Liver (tissue), 8 donors: ENCODE measurements at regions not wholly inside any gene's neighbourhood (a gene's known extent, or its start where the extent isn't known, plus 50 kb on each side); places are given as distances from the start of the nearest gene placed in this dataset.
"Not testable (repeated sequence)": the region's sequence is repeated elsewhere in the genome, so short reads cannot be mapped to it uniquely, and the experiment has no call there.

ENCODE experiments used
- DNase-seq: peaks from one replicate; pipeline ENCODE4 v3.0.0-alpha.2; 2017; ENCODE audit warnings: low spot score
- H3K27ac ChIP-seq, 2 donors: one replicate each; pipeline ENCODE4 v1.7.0; 2013; ENCODE audit warnings: inconsistent platforms in 2 of 2, low read length in 2 of 2, control low read depth in 1 of 2, low read depth in 1 of 2, mild to moderate bottlenecking in 1 of 2
- H3K27me3 ChIP-seq, 4 donors: one replicate each; pipeline versions ENCODE4 v1.6.1 to v1.7.0; 2013; ENCODE audit warnings: low read length in 3 of 4, inconsistent platforms in 1 of 4, mild to moderate bottlenecking in 1 of 4, moderate library complexity in 1 of 4; ENCODE audit not compliant: control insufficient read depth in 4 of 4, insufficient read depth in 4 of 4
- H3K36me3 ChIP-seq, 4 donors: one replicate each; pipeline versions ENCODE4 v1.6.1 to v1.7.0; 2013; ENCODE audit warnings: low read length in 3 of 4, mild to moderate bottlenecking in 3 of 4, low read depth in 1 of 4, moderate library complexity in 1 of 4; ENCODE audit not compliant: control insufficient read depth in 4 of 4, insufficient read depth in 3 of 4
- H3K4me1 ChIP-seq, 4 donors: one replicate each; pipeline versions ENCODE4 v1.6.1 to v1.7.0; 2013; ENCODE audit warnings: low read length in 3 of 4, mild to moderate bottlenecking in 3 of 4, moderate library complexity in 1 of 4; ENCODE audit not compliant: control insufficient read depth in 4 of 4, insufficient read depth in 4 of 4
- H3K4me3 ChIP-seq, 3 donors: one replicate each; pipeline versions ENCODE4 v1.6.1 to v1.7.0; 2013; ENCODE audit warnings: low read length in 3 of 3, control low read depth in 1 of 3, low read depth in 1 of 3, mild to moderate bottlenecking in 1 of 3
- H3K9ac ChIP-seq, 2 donors: one replicate each; pipeline ENCODE4 v1.7.0; 2013; ENCODE audit warnings: low read length in 2 of 2, mild to moderate bottlenecking in 2 of 2, moderate library complexity in 2 of 2, control low read depth in 1 of 2, low read depth in 1 of 2
- H3K9me3 ChIP-seq, 4 donors: one replicate each; pipeline versions ENCODE4 v1.6.1 to v1.7.0; 2013; ENCODE audit warnings: low read length in 3 of 4; ENCODE audit not compliant: control insufficient read depth in 4 of 4
- EGR1 ChIP-seq, 2 donors: IDR thresholded peaks; 2 replicates each; pipeline ENCODE4 v1.6.1; 2016 to 2018; ENCODE audit warnings: antibody characterized with exemption in 2 of 2, low read depth in 2 of 2
- FOXA2 ChIP-seq: IDR thresholded peaks from 2 replicates; pipeline ENCODE4 v1.6.1; 2016; ENCODE audit warnings: antibody characterized with exemption
- GABPA ChIP-seq, 2 donors: IDR thresholded peaks in 1 of 2; conservative IDR thresholded peaks in 1 of 2; 2 replicates each; pipeline ENCODE4 v1.6.1; 2016; ENCODE audit warnings: antibody characterized with exemption in 2 of 2, mild to moderate bottlenecking in 1 of 2, moderate library complexity in 1 of 2
- HNF4A ChIP-seq, 2 donors: conservative IDR thresholded peaks; 2 replicates each; pipeline ENCODE4 v1.6.1; 2016; ENCODE audit warnings: antibody characterized with exemption in 2 of 2, mild to moderate bottlenecking in 2 of 2
- HNF4G ChIP-seq: IDR thresholded peaks from 2 replicates; pipeline ENCODE4 v1.6.1; 2016; ENCODE audit warnings: antibody characterized with exemption
- JUND ChIP-seq, 2 donors: IDR thresholded peaks; 2 replicates each; pipeline ENCODE4 v1.6.1; 2016; ENCODE audit warnings: antibody characterized with exemption in 2 of 2
- NR2F2 ChIP-seq: IDR thresholded peaks from 2 replicates; pipeline ENCODE4 v1.6.1; 2016; ENCODE audit warnings: antibody characterized with exemption
- RAD21 ChIP-seq, 2 donors: IDR thresholded peaks; 2 replicates each; pipeline ENCODE4 v1.6.1; 2016; ENCODE audit warnings: antibody characterized with exemption in 2 of 2, mild to moderate bottlenecking in 2 of 2
- REST ChIP-seq: IDR thresholded peaks from 2 replicates; pipeline ENCODE4 v1.6.1; 2016; ENCODE audit warnings: antibody characterized with exemption, mild to moderate bottlenecking
- RXRA ChIP-seq, 2 donors: IDR thresholded peaks; 2 replicates each; pipeline ENCODE4 v1.6.1; 2017 to 2018; ENCODE audit warnings: antibody characterized with exemption in 2 of 2, mild to moderate bottlenecking in 1 of 2
- SP1 ChIP-seq: IDR thresholded peaks from 2 replicates; pipeline ENCODE4 v1.6.1; 2018; ENCODE audit warnings: antibody characterized with exemption, mild to moderate bottlenecking
- TAF1 ChIP-seq: conservative IDR thresholded peaks from 2 replicates; pipeline ENCODE4 v1.6.1; 2016; ENCODE audit warnings: antibody characterized with exemption, mild to moderate bottlenecking
- YY1 ChIP-seq: IDR thresholded peaks from 2 replicates; pipeline ENCODE4 v1.6.1; 2016; ENCODE audit warnings: antibody characterized with exemption, mild to moderate bottlenecking
- WGBS: extraction: QIAGEN DNeasy Blood & Tissue Kit; methylation state at CpG from one replicate; pipeline ENCODE4 v1.1.7; 2013; 5-methylcytosine and 5-hydroxymethylcytosine counted together
- TF ChIP-seq, protein P1 (sequence below): IDR thresholded peaks from 2 replicates; pipeline ENCODE4 v1.6.1; 2016; ENCODE audit warnings: antibody characterized with exemption
- TF ChIP-seq, protein P2 (sequence below): fragments of 150-350 bp; IDR thresholded peaks from 2 replicates; pipeline ENCODE4 v1.5.1; 2017; ENCODE audit warnings: improper control_type of control experiment, low read depth, low read length; ENCODE audit not compliant: missing input control
- TF ChIP-seq, protein P3 (sequence below): IDR thresholded peaks from 2 replicates; pipeline ENCODE4 v1.6.1; 2016; ENCODE audit warnings: antibody characterized with exemption
- TF ChIP-seq, protein P4 (sequence below): IDR thresholded peaks from 2 replicates; pipeline ENCODE4 v1.6.1; 2016; ENCODE audit warnings: antibody characterized with exemption
- donor health status: healthy.
- donor health status: healthy.
- donor health status: healthy.
- donor health status: healthy.
- donor health status: healthy.

DNA sequence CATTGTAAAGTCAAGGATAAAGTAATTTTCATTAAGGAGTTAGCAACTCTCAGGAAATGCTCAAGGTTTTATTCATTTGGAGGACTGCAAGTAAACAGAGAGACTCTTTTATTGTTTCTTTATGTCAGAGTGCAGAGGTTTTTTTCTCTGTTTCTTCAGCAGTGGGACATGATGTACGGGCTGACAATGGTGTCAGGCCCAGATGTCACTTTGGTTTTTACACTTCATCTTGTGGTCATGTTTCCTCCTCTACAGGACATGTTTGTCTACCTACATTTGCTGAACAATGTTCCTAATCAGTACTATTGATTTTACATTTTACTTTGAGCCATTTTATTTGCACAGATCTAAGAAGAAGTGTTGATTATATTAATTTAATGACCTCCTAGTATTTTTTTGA, 72.8 kb upstream of the PARP8 start:
- H3K4me1 ChIP-seq = no peaks in the 10 kb centered on the region
- TF ChIP-seq TAF1 = no peak
- TF ChIP-seq, protein P1, sequence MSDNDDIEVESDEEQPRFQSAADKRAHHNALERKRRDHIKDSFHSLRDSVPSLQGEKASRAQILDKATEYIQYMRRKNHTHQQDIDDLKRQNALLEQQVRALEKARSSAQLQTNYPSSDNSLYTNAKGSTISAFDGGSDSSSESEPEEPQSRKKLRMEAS = no peak
- TF ChIP-seq GABPA (IDR thresholded peaks at IDR 0.05 in 1 of 2, conservative IDR thresholded peaks at IDR 0.05 in 1 of 2) = no peak
- no peak for TF ChIP-seq EGR1 (IDR thresholded peaks at IDR 0.05; ENCODE audit: low read depth in 2 of 2)
- no peak for TF ChIP-seq NR2F2
- TF ChIP-seq SP1 = no peak
- TF ChIP-seq RAD21 (IDR thresholded peaks at IDR 0.05) = no peak
- no peak for TF ChIP-seq YY1
- H3K27me3 ChIP-seq = no peaks in the 10 kb centered on the region
- H3K36me3 ChIP-seq = no peaks in the 10 kb centered on the region
- WGBS = 42% methylated on average over 1 of the region's 1 CpG
- H3K9ac ChIP-seq = no peak overlapping the region
- no peak overlapping the region for H3K4me3 ChIP-seq
- no peak overlapping the region for H3K27ac ChIP-seq
- DNase-seq = no peak
- H3K9me3 ChIP-seq = no peaks in the 10 kb centered on the region

DNA sequence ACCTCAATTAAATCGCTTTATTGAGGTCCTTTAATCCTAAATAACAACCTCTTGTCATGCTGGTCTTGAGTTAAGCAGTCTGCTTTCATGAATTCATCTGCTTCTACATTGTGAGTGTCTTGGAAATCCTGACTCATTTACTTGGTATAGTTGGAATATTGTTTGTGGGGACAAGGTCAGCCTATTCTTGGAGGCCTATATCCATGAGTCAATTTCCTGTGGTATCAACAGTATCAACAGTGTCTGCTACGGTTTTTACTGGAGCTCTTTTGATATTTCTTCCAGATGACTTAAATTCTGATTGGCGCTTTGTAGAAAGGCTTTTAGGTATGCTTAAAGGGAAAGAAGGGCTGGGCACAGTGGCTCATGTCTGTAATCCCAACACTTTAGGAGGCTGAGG, 71.2 kb upstream of the PARP8 start:
- Histone ChIP-seq H3K9me3 (no peaks in the 10 kb centered on the region), H3K27ac (no peak overlapping the region), H3K36me3 (no peaks in the 10 kb centered on the region), H3K4me3 (no peak overlapping the region), H3K27me3 (no peaks in the 10 kb centered on the region), H3K9ac (no peak overlapping the region), H3K4me1 (no peaks in the 10 kb centered on the region)
- TF ChIP-seq SP1 = no peak
- no peak for TF ChIP-seq JUND (IDR thresholded peaks at IDR 0.05)
- TF ChIP-seq, protein P2, sequence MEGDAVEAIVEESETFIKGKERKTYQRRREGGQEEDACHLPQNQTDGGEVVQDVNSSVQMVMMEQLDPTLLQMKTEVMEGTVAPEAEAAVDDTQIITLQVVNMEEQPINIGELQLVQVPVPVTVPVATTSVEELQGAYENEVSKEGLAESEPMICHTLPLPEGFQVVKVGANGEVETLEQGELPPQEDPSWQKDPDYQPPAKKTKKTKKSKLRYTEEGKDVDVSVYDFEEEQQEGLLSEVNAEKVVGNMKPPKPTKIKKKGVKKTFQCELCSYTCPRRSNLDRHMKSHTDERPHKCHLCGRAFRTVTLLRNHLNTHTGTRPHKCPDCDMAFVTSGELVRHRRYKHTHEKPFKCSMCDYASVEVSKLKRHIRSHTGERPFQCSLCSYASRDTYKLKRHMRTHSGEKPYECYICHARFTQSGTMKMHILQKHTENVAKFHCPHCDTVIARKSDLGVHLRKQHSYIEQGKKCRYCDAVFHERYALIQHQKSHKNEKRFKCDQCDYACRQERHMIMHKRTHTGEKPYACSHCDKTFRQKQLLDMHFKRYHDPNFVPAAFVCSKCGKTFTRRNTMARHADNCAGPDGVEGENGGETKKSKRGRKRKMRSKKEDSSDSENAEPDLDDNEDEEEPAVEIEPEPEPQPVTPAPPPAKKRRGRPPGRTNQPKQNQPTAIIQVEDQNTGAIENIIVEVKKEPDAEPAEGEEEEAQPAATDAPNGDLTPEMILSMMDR = no peak
- no peak for TF ChIP-seq HNF4G
- TF ChIP-seq FOXA2 = no peak
- TF ChIP-seq TAF1 = no peak
- TF ChIP-seq, protein P3, sequence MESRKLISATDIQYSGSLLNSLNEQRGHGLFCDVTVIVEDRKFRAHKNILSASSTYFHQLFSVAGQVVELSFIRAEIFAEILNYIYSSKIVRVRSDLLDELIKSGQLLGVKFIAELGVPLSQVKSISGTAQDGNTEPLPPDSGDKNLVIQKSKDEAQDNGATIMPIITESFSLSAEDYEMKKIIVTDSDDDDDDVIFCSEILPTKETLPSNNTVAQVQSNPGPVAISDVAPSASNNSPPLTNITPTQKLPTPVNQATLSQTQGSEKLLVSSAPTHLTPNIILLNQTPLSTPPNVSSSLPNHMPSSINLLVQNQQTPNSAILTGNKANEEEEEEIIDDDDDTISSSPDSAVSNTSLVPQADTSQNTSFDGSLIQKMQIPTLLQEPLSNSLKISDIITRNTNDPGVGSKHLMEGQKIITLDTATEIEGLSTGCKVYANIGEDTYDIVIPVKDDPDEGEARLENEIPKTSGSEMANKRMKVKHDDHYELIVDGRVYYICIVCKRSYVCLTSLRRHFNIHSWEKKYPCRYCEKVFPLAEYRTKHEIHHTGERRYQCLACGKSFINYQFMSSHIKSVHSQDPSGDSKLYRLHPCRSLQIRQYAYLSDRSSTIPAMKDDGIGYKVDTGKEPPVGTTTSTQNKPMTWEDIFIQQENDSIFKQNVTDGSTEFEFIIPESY = no peak
- TF ChIP-seq, protein P1 = no peak
- no peak for TF ChIP-seq EGR1 (IDR thresholded peaks at IDR 0.05; ENCODE audit: low read depth in 2 of 2)
- TF ChIP-seq NR2F2 = no peak
- no peak for TF ChIP-seq RAD21 (IDR thresholded peaks at IDR 0.05)
- no peak for TF ChIP-seq HNF4A (conservative IDR thresholded peaks at IDR 0.05)
- TF ChIP-seq, protein P4, sequence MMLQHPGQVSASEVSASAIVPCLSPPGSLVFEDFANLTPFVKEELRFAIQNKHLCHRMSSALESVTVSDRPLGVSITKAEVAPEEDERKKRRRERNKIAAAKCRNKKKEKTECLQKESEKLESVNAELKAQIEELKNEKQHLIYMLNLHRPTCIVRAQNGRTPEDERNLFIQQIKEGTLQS = no peak
- TF ChIP-seq YY1 = no peak
- no peak for TF ChIP-seq RXRA (IDR thresholded peaks at IDR 0.05)
- TF ChIP-seq REST = no peak
- 70% methylated on average over 3 of the region's 3 CpGs for WGBS
- DNase-seq = no peak

GRCh38 chr5:50601576-50601975, 64.9 kb upstream of the PARP8 start:
- not testable (repeated sequence) for H3K9ac ChIP-seq, H3K36me3 ChIP-seq, H3K27me3 ChIP-seq, H3K4me1 ChIP-seq, H3K4me3 ChIP-seq, H3K27ac ChIP-seq, DNase-seq, H3K9me3 ChIP-seq
- WGBS = 71% methylated on average over 7 of the region's 7 CpGs
